ENCODE measurements at regions not wholly inside any gene's neighbourhood (a gene's known extent, or its start where the extent isn't known, plus 50 kb on each side); places are given as distances from the start of the nearest gene placed in this dataset.

- no peaks in the 10 kb centered on the region for H4K20me1 ChIP-seq (replicated peaks in 1 of 2; ENCODE audit: control insufficient read depth in 1 of 2, insufficient read depth in 2 of 2, low read length in 2 of 2)
- H4K5ac ChIP-seq (ENCODE audit: insufficient read length, low read depth, low read length) = no peak overlapping the region
- no peak overlapping the region for H3K23ac ChIP-seq (ENCODE audit: insufficient read length)
- no peaks in the 10 kb centered on the region for H3K79me1 ChIP-seq (ENCODE audit: low read depth, low read length)
- H3K4me1 ChIP-seq (replicated peaks in 1 of 4; ENCODE audit: control insufficient read depth in 3 of 4, insufficient read depth in 4 of 4, low read length in 3 of 4) = no peaks in the 10 kb centered on the region
- no peak overlapping the region for H2BK12ac ChIP-seq (ENCODE audit: low read depth, low read length)
- no peak overlapping the region for H3K14ac ChIP-seq (ENCODE audit: insufficient read length)
- H2BK20ac ChIP-seq (ENCODE audit: low read length) = no peak overlapping the region
- H3K79me2 ChIP-seq (ENCODE audit: control insufficient read depth in 1 of 2, insufficient read depth in 2 of 2, low read length in 2 of 2) = no peaks in the 10 kb centered on the region
- no peaks in the 10 kb centered on the region for H3K36me3 ChIP-seq (ENCODE audit: control insufficient read depth in 2 of 4, insufficient read depth in 4 of 4, low read length in 3 of 4)
- H3K23me2 ChIP-seq (ENCODE audit: low read depth, low read length) = no peaks in the 10 kb centered on the region
- H3K9me3 ChIP-seq (ENCODE audit: insufficient read depth in 2 of 2, low read depth in 1 of 2, low read length in 1 of 2) = no peaks in the 10 kb centered on the region
- H3K9ac ChIP-seq (replicated peaks in 1 of 4; ENCODE audit: extremely low read depth in 1 of 4, low read depth in 3 of 4, low read length in 3 of 4) = no peak overlapping the region
- DNase-seq (ENCODE audit: low read depth in 1 of 2, low spot score in 2 of 2) (no peak), FAIRE-seq (no peak)
- no peak overlapping the region for H2AK5ac ChIP-seq (ENCODE audit: low read depth, low read length)
- H4K91ac ChIP-seq (replicated peaks; ENCODE audit: insufficient read length, low read length) = no peak overlapping the region
- H3K18ac ChIP-seq (ENCODE audit: extremely low read depth, low read length) = no peak overlapping the region
- H3K4me2 ChIP-seq (ENCODE audit: insufficient read depth in 1 of 2, low read depth in 2 of 2, low read length in 2 of 2) = no peak overlapping the region
- no peak overlapping the region for H2BK120ac ChIP-seq (replicated peaks; ENCODE audit: low read depth, low read length)
- H3K56ac ChIP-seq (replicated peaks; ENCODE audit: insufficient read length, low read depth, low read length) = no peak overlapping the region
- H2BK5ac ChIP-seq (ENCODE audit: low read depth, low read length) = no peak overlapping the region
- TF ChIP-seq CBX8 (IDR thresholded peaks at IDR 0.05; ENCODE audit: borderline replicate concordance, low read depth, low read length) = no peak
- TF ChIP-seq SIRT6 (IDR thresholded peaks at IDR 0.05; ENCODE audit: low read length) = no peak
- no peak for TF ChIP-seq GABPA (IDR thresholded peaks at IDR 0.05; ENCODE audit: borderline replicate concordance, insufficient read depth, low read length)
- TF ChIP-seq EGR1 (IDR thresholded peaks at IDR 0.05; ENCODE audit: borderline replicate concordance, low read depth, low read length) = no peak
- no peak for TF ChIP-seq SAP30 (IDR thresholded peaks at IDR 0.05; ENCODE audit: insufficient read depth, insufficient replicate concordance, low read length)
- TF ChIP-seq TCF12 (IDR thresholded peaks at IDR 0.05; ENCODE audit: low read depth, low read length) = no peak
- no peak for TF ChIP-seq RNF2 (IDR thresholded peaks at IDR 0.05; ENCODE audit: borderline replicate concordance, low read depth, low read length, missing control alignments, poor library complexity, severe bottlenecking)
- no peak for TF ChIP-seq POU5F1 (IDR thresholded peaks at IDR 0.05; ENCODE audit: low read depth, low read length)
- TF ChIP-seq BCL11A (IDR thresholded peaks at IDR 0.05; ENCODE audit: low read depth in 2 of 2, low read length in 2 of 2) = no peak
- TF ChIP-seq ATF3 (IDR thresholded peaks at IDR 0.05; ENCODE audit: insufficient read depth, low read depth, low read length) = no peak
- no peak for TF ChIP-seq MAFK (IDR thresholded peaks at IDR 0.05; ENCODE audit: low read depth, low read length)
- TF ChIP-seq RBBP5 (IDR thresholded peaks at IDR 0.05; ENCODE audit: borderline replicate concordance, low read depth, low read length) = no peak
- no peak for TF ChIP-seq POLR2A (IDR thresholded peaks at IDR 0.05; ENCODE audit: control extremely low read depth in 1 of 2, low read depth in 2 of 2, low read length in 2 of 2)
- no peak overlapping the region for H3K4ac ChIP-seq (replicated peaks; ENCODE audit: insufficient read length, low read depth, low read length)
- 86% methylated on average over 17 of the region's 17 CpGs; no CpG with 5 or more reads in 1 of the 2 experiments for WGBS, 2 experiments (ENCODE audit: extremely low coverage in 1 of 2, insufficient coverage in 1 of 2, insufficient read length in 1 of 2, insufficient replicate concordance in 2 of 2, low coverage in 1 of 2, low lambda C conversion rate in 2 of 2, missing lambda C conversion rate in 1 of 2)
- ChIA-PET POLR2A (ENCODE audit: partially characterized antibody) (no interaction called here), CTCF (ENCODE audit: partially characterized antibody) (no interaction called here)
- no peak overlapping the region for H3K4me3 ChIP-seq (ENCODE audit: extremely low read depth in 1 of 4, insufficient read depth in 2 of 4, low read depth in 3 of 4, low read length in 4 of 4)
- H4K8ac ChIP-seq (ENCODE audit: extremely low read depth, insufficient read depth, low read length) = no peak overlapping the region; the same call in 1 of the 2 replicates
- H2BK15ac ChIP-seq (ENCODE audit: low read length) = no peak overlapping the region
- no peak overlapping the region for H2AFZ ChIP-seq (ENCODE audit: low read length)
- no peaks in the 10 kb centered on the region for H3K27me3 ChIP-seq (replicated peaks in 1 of 4; ENCODE audit: control insufficient read depth in 3 of 4, extremely low read depth in 1 of 4, insufficient read depth in 3 of 4, low read length in 3 of 4)
- no peak overlapping the region for H3K27ac ChIP-seq (ENCODE audit: low read depth, low read length)
These were observed 51.8 kb downstream of the POM121L12 start for GRCh38 chr7:53087274-53087673.

Measured in H1 (cell line).